NCI-H345 treated with DMSO at 0.1 percent for 48 hours (cell line): ENCODE measurements at regions not wholly inside any gene's neighbourhood (a gene's known extent, or its start where the extent isn't known, plus 50 kb on each side); places are given as distances from the start of the nearest gene placed in this dataset.
A peak's percentile ranks its signal among the peaks of the same experiment; 100 is the strongest.
"Not testable (repeated sequence)": the region's sequence is repeated elsewhere in the genome, so short reads cannot be mapped to it uniquely, and the experiment has no call there.

ENCODE experiments used
- DNase-seq: peaks from one replicate; lab custom pipeline; 2025; ENCODE audit not compliant: unreplicated experiment; lab: John Stamatoyannopoulos, UW

DNA sequence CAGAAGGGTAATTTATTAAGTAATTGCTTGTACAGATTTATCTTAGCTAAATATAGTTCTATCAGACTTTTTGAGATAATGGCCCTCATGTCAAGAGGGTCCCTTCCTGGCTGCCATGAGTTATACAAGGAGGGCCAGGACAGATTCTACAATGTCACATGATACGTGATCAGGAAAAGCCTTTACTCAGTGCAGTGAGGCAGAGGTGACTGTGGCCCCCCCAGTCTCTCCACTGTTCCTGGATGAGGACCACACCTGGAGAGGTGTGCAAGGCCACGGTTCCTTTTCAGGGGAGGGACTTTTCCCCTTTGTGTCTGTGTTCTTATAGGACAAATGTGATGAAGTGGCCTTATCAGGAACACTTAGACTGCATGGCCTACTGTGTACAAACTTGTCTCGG is 54.3 kb upstream of the LRCH1 start:
- no peak for DNase-seq

DNA sequence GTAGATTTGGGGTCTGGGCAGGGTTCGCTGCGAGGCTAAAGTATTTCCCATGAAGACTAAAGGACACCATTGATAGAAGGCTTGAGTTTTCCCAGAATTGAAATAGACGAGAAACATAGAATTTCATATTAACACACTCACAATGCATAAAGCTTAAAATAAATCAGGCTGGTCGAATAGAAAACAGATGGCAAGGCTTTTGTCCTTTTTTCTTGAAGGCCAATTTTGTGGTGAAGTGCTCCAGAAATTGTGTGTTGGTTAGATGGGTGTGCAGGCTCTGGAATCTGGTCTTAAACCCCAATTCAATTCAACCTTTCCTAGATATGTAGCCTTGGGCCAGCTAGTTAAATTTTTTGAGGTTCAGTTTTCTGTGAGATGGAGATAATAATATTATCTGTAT is 56.9 kb upstream of the LRCH1 start:
- no peak for DNase-seq

- no peak for DNase-seq
Measured at GRCh38 chr13:46495651-46496050, 57.3 kb upstream of the LRCH1 start.

- no peak for DNase-seq
Measured at GRCh38 chr13:46495066-46495465, 57.9 kb upstream of the LRCH1 start.

- peak; percentile 10 for DNase-seq
Measured at GRCh38 chr13:46492946-46493345, 60.0 kb upstream of the LRCH1 start.

GRCh38 chr13:46491641-46492040 is 61.3 kb upstream of the LRCH1 start:
- DNase-seq: no peak

- not testable (repeated sequence) for DNase-seq
Measured at GRCh38 chr13:46490713-46491112, 62.3 kb upstream of the LRCH1 start.

GRCh38 chr13:46490129-46490528 is 62.8 kb upstream of the LRCH1 start:
- no peak for DNase-seq

DNA sequence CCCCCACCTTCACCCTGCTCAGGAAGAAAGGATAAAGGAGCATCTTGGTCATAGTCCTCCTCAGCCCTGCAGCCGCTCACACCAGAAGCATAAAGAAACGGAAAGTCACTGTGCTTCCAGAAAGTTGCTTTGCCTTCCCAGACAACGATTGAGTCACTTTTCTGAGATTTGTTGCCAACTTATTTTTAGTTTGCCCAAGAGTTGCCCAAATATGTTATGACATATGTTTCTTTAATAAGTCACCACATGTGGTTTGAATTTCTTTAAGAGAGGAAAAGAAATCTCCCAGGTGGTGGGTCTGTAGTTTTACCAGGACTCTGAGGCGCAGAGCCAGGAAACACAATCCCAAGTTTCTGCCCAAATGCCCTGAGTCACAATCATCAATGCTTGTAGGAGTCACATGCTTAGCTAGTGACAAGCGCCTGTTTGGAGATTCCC is 63.4 kb upstream of the LRCH1 start:
- DNase-seq: no peak

DNA sequence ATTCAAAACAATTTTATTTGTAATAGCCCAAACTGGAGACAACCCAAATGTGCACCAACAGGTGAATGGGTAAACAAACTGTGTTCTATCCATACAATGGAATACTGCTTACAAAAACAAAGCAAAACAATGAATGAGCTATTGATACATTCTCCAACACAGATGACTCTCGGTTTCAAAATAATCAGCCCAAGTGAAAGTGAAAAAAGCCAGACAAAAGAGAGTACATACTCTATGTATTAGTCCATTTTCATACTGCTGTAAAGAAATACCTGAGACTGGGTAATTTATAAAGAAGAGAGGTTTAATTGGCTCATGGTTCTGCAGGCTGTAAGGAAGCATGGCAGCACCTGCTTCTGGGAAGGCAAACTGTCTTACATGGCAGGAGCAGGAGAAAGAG is 65.2 kb upstream of the LRCH1 start:
- no peak for DNase-seq

GRCh38 chr13:46486270-46486669 is 66.7 kb upstream of the LRCH1 start:
- DNase-seq: no peak

GRCh38 chr13:46484561-46484960 is 68.4 kb upstream of the LRCH1 start:
- DNase-seq: no peak

GRCh38 chr13:46481166-46481565 is 71.8 kb upstream of the LRCH1 start:
- DNase-seq: no peak

DNA sequence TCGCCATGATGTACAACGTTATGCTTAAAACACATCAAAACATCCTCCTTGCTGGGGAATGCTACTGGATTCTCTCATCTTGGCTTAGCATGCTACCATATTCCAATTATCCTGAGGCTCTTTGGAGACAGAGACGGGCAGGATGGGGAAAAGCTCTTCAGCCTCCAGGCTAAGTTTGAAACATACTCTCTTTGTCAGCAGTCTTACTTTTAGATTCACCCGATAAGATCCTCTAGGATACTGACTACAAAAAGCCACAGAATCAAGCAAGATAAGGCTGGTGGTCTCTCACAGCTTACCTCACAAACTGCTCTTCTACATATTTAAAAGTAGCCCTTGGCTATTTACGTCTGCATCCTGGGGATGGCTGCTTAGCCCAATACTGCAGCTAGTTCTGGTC is 72.8 kb upstream of the LRCH1 start:
- no peak for DNase-seq

GRCh38 chr13:46479691-46480090 is 73.3 kb upstream of the LRCH1 start:
- no peak for DNase-seq

DNA sequence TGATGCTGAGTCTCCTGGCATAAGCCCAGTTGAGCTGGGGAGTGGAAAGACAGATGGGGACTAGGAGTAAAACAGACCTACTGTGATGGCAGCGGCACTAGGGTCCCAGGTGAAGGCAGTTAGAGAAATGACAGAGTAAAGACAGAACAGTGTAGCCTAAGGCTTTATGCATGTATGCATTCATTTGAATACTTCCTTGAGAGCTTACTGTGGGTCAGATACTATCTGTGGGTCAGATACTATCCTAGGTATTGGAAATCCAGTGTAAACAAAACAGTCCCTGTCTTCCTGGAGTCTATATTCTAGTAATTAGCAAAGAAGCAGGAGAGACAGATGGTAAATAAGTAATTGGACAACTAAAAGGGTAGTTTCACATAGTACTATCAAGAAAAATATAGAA is 73.7 kb upstream of the LRCH1 start:
- DNase-seq: no peak

DNA sequence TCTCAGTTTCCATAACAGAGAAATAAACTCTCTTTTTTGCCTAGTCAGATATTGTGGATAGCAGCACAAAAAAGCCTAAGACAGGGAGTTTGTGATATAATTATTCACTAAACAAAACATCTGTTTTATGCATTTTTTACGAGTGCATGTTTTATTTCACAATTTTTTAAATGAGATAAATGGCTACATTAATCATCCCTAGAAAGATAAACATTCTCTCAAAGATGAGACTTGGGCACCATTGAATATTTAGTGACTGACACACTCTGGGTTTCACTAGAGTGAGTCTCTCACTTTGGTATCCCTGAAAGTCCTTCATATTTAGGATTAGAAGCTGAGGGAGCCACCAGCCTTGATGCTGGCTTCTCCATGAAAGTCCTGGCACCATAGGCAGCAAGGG is 74.3 kb upstream of the LRCH1 start:
- DNase-seq: no peak

- DNase-seq: no peak
Measured at GRCh38 chr13:46476174-46476573, 76.8 kb upstream of the LRCH1 start.

DNA sequence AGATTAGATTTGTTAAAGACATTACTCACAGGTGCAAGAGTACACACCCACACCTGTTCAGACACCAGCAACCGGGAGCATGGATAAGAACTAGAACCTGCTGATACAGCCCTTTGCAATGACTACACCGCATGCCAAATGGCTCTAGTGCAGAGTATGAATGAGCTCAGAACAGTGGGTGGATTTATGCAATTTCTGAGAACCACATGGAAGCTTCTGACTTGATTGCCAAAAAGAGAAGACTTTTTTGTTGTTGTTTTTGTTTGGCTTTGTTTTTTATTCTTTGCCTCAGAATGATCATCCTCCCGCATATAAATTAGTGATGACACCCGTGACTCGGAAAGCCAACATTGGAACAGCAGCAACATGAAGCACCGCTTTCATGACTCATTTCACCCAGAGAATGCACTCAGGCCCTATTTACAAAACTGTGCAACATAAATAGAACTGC is 77.4 kb upstream of the LRCH1 start:
- DNase-seq: peak; percentile 25

DNA sequence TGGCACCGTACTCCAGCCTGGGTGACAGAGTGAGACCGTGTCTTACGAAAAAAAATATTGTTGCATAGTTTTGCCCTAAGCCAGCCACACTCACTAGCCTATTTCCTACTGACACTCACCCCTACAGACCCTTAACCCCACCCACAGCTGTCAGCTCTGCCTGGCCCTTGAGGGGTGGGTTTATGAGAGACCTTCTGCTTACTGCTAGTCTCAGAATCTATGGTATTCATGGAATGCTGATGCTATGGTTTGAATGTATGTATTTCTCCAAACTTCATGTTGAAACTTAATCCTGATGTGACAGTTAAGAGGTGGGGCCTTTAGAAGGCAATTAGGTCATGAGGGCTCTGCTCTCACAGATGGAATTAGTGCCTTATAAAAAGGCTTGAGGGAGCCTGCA is 79.2 kb upstream of the LRCH1 start:
- no peak for DNase-seq

DNA sequence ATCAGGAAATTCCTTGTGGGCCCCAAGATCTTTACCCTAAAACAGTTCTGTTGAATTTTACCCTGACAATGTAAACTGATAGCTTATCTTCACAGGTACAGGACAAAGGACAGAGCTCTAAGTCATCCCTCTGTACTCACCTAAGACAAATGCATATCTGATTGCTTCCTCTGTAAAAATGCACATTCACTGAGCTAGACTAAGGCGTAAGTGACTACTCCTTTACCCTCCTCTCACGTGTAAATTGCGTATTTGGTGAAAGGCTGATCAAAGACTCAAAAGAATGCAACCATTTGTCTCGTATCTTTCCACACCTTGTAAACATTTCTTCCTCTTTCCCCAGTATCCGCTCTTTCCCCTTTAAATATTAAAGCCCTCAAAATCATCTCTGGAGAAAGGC is 80.6 kb upstream of the LRCH1 start:
- no peak for DNase-seq

DNA sequence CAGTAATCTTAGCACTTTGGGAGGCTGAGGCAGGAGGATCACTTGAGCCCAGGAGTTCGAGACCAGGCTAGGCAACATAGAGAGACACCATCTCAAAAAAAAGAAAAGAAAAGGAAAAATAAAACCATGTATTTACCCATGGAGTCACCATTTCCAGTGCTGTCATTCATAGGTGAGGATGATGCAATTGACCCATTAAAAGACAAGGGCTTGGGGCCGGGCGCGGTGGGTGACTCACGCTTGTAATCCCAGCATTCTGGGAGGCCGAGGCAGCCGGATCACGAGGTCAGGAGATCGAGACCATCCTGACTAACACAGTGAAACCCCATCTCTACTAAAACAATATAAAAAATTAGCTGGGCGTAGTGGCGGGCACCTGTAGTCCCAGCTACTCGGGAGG is 82.6 kb upstream of the RUBCNL start:
- DNase-seq: not testable (repeated sequence)

- DNase-seq: no peak
Measured at GRCh38 chr13:46468570-46469463, 81.8 kb upstream of the RUBCNL start.
